GM18909 (cell line): ENCODE measurements at regions not wholly inside any gene's neighbourhood (a gene's known extent, or its start where the extent isn't known, plus 50 kb on each side); places are given as distances from the start of the nearest gene placed in this dataset.
"Not testable (repeated sequence)": the region's sequence is repeated elsewhere in the genome, so short reads cannot be mapped to it uniquely, and the experiment has no call there.

Source experiments
- ATAC-seq: cut with Tn5 transposase; IDR thresholded peaks from one replicate; pipeline ENCODE4 v1.9.1; 2021; ENCODE audit warnings: mild to moderate bottlenecking; ENCODE audit not compliant: unreplicated experiment, poor library complexity

GRCh38 chr2:190150413-190150812 lies 87.9 kb upstream of the MSTN start:
- no peak for ATAC-seq

GRCh38 chr2:190149908-190150307 lies 87.4 kb upstream of the MSTN start:
- no peak for ATAC-seq

- no peak for ATAC-seq
Observed at GRCh38 chr2:190149200-190149599, 86.7 kb upstream of the MSTN start.

- ATAC-seq = not testable (repeated sequence)
Observed at GRCh38 chr2:190146109-190146508, 83.6 kb upstream of the MSTN start.

- not testable (repeated sequence) for ATAC-seq
Observed at GRCh38 chr2:190140474-190140873, 77.9 kb upstream of the MSTN start.

GRCh38 chr2:190139371-190139770 lies 76.8 kb upstream of the MSTN start:
- no peak for ATAC-seq

GRCh38 chr2:190138032-190138431 lies 75.5 kb upstream of the MSTN start:
- no peak for ATAC-seq

- no peak for ATAC-seq
Observed at GRCh38 chr2:190137561-190137960, 75.0 kb upstream of the MSTN start.

- ATAC-seq = no peak
Observed at GRCh38 chr2:190136825-190137224, 74.3 kb upstream of the MSTN start.

GRCh38 chr2:190136259-190136658 lies 73.7 kb upstream of the MSTN start:
- no peak for ATAC-seq

- peak; percentile 55 for ATAC-seq
Observed at GRCh38 chr2:190129421-190130199, 67.1 kb upstream of the MSTN start.

GRCh38 chr2:190127651-190128050 lies 65.1 kb upstream of the MSTN start:
- no peak for ATAC-seq

- no peak for ATAC-seq
Observed at GRCh38 chr2:190126798-190127197, 64.3 kb upstream of the MSTN start.

- no peak for ATAC-seq
Observed at GRCh38 chr2:190123956-190124355, 61.4 kb upstream of the MSTN start.

GRCh38 chr2:190121971-190122370 lies 59.4 kb upstream of the MSTN start:
- ATAC-seq = peak; percentile 70

GRCh38 chr2:190121305-190121704 lies 58.8 kb upstream of the MSTN start:
- no peak for ATAC-seq

- ATAC-seq = no peak
Observed at GRCh38 chr2:190119923-190120590, 57.5 kb upstream of the MSTN start.

- ATAC-seq = no peak
Observed at GRCh38 chr2:190119257-190119656, 56.7 kb upstream of the MSTN start.

GRCh38 chr2:190117305-190117704 lies 54.8 kb upstream of the MSTN start:
- no peak for ATAC-seq

- ATAC-seq = no peak
Observed at GRCh38 chr2:190113000-190113399, 50.5 kb upstream of the MSTN start.
